H9 (cell line): ENCODE measurements at regions not wholly inside any gene's neighbourhood (a gene's known extent, or its start where the extent isn't known, plus 50 kb on each side); places are given as distances from the start of the nearest gene placed in this dataset.

Experiments
- DNase-seq: peaks from one replicate; pipeline ENCODE4 v3.0.0-alpha.2; 2017
- H2AFZ ChIP-seq: one replicate; pipeline ENCODE4 v1.6.1; 2013; ENCODE audit warnings: mild to moderate bottlenecking, low read length, control low read depth, moderate library complexity
- H2AK5ac ChIP-seq: 2 replicates; pipeline ENCODE4 v1.6.1; 2013; ENCODE audit warnings: low read length, control low read depth, mixed read lengths; ENCODE audit not compliant: insufficient read length
- H2BK120ac ChIP-seq: one replicate; pipeline ENCODE4 v1.6.1; 2013; ENCODE audit warnings: low read depth, mild to moderate bottlenecking, low read length, control low read depth, inconsistent platforms; ENCODE audit not compliant: poor library complexity, severe bottlenecking
- H2BK12ac ChIP-seq: 2 replicates; pipeline ENCODE4 v1.6.1; 2013; ENCODE audit warnings: low read length, control low read depth, mixed read lengths, low read depth; ENCODE audit not compliant: insufficient read length
- H2BK15ac ChIP-seq: 2 replicates; pipeline ENCODE4 v1.6.1; 2013; ENCODE audit warnings: low read depth, low read length, control low read depth
- H2BK20ac ChIP-seq: one replicate; pipeline ENCODE4 v1.6.1; 2013; ENCODE audit warnings: low read depth, mild to moderate bottlenecking, low read length, control low read depth, inconsistent platforms; ENCODE audit not compliant: poor library complexity, severe bottlenecking
- H2BK5ac ChIP-seq: 2 replicates; pipeline ENCODE4 v1.6.1; 2013; ENCODE audit warnings: low read length, control low read depth, mixed read lengths; ENCODE audit not compliant: insufficient read length
- H3K14ac ChIP-seq: 2 replicates; pipeline ENCODE4 v1.6.1; 2013; ENCODE audit warnings: low read length, control low read depth; ENCODE audit not compliant: insufficient read depth
- H3K18ac ChIP-seq: 2 replicates; pipeline ENCODE4 v1.6.1; 2013; ENCODE audit warnings: low read depth, mild to moderate bottlenecking, mixed read lengths, low read length, control low read depth; ENCODE audit not compliant: insufficient read length
- H3K23ac ChIP-seq: 2 replicates; pipeline ENCODE4 v1.6.1; 2013; ENCODE audit warnings: low read length, control low read depth, mixed read lengths, low read depth; ENCODE audit not compliant: insufficient read length
- H3K23me2 ChIP-seq: 2 replicates; pipeline ENCODE4 v1.6.1; 2013; ENCODE audit warnings: low read depth, mild to moderate bottlenecking, mixed read lengths, low read length, control low read depth; ENCODE audit not compliant: insufficient read length, poor library complexity, severe bottlenecking
- H3K27ac ChIP-seq: 2 replicates; pipeline ENCODE4 v1.5.1; 2013; ENCODE audit warnings: low read length, control low read depth, mixed read lengths, low read depth; ENCODE audit not compliant: insufficient read length
- H3K27me3 ChIP-seq: 2 replicates; pipeline ENCODE4 v1.6.1; 2013; ENCODE audit warnings: low read length, control low read depth, inconsistent platforms; ENCODE audit not compliant: insufficient read depth
- H3K4ac ChIP-seq: 2 replicates; pipeline ENCODE4 v1.6.1; 2013; ENCODE audit warnings: low read depth, mild to moderate bottlenecking, control low read depth, inconsistent platforms, low read length, moderate library complexity
- H3K4me1 ChIP-seq: 2 replicates; pipeline ENCODE4 v1.6.1; 2013; ENCODE audit warnings: low read length, control low read depth, inconsistent platforms; ENCODE audit not compliant: insufficient read depth
- H3K4me2 ChIP-seq: 2 replicates; pipeline ENCODE4 v1.6.1; 2013; ENCODE audit warnings: low read length, control low read depth, mixed read lengths; ENCODE audit not compliant: insufficient read length, insufficient read depth
- H3K56ac ChIP-seq: 2 replicates; pipeline ENCODE4 v1.6.1; 2013; ENCODE audit warnings: low read depth, mild to moderate bottlenecking, mixed read lengths, low read length, control low read depth; ENCODE audit not compliant: insufficient read length
- H3K79me1 ChIP-seq: 2 replicates; pipeline ENCODE4 v1.6.1; 2013; ENCODE audit warnings: low read depth, mild to moderate bottlenecking, moderate library complexity, low read length, control low read depth, inconsistent platforms; ENCODE audit not compliant: insufficient read depth, poor library complexity, severe bottlenecking
- H3K79me2 ChIP-seq: 2 replicates; pipeline ENCODE4 v1.6.1; 2013; ENCODE audit warnings: low read length, control low read depth, inconsistent platforms; ENCODE audit not compliant: insufficient read depth
- H3K9ac ChIP-seq: 2 replicates; pipeline ENCODE4 v1.6.1; 2013; ENCODE audit warnings: low read length, control low read depth, mixed read lengths; ENCODE audit not compliant: insufficient read length; ENCODE audit errors: extremely low read depth
- H3K9me3 ChIP-seq: one replicate; pipeline ENCODE4 v1.6.1; 2013; ENCODE audit warnings: low read depth, low read length, inconsistent platforms; ENCODE audit not compliant: control insufficient read depth
- H3T11ph ChIP-seq: one replicate; pipeline ENCODE4 v1.6.1; 2013; ENCODE audit warnings: mild to moderate bottlenecking, low read length, control low read depth, inconsistent platforms
- H4K20me1 ChIP-seq: one replicate; pipeline ENCODE4 v1.6.1; 2013; ENCODE audit not compliant: control insufficient read depth, insufficient read length, insufficient read depth
- H4K5ac ChIP-seq: 2 replicates; pipeline ENCODE4 v1.6.1; 2013; ENCODE audit warnings: low read depth, mild to moderate bottlenecking, mixed read lengths, low read length, control low read depth; ENCODE audit not compliant: insufficient read length
- H4K8ac ChIP-seq: replicated peaks from 2 replicates; pipeline ENCODE4 v1.6.1; 2013; ENCODE audit warnings: low read length, control low read depth, mixed read lengths, low read depth; ENCODE audit not compliant: insufficient read length
- H4K91ac ChIP-seq: 2 replicates; pipeline ENCODE4 v1.6.1; 2013; ENCODE audit warnings: low read depth, mild to moderate bottlenecking, moderate library complexity, mixed read lengths, low read length, control low read depth; ENCODE audit not compliant: insufficient read length
- H3K27ac Mint-ChIP-seq, 3 experiments: 2 replicates in 2 of 3; 3 replicates in 1 of 3; pipeline ENCODE4 v1.8.0; 2020 to 2021; ENCODE audit warnings: mixed read lengths in 3 of 3, mild to moderate bottlenecking in 1 of 3, moderate library complexity in 1 of 3
- H3K27me3 Mint-ChIP-seq: 2 replicates; pipeline ENCODE4 v1.8.0; 2021; ENCODE audit warnings: low read depth, mild to moderate bottlenecking, moderate library complexity, mixed read lengths
- H3K36me3 Mint-ChIP-seq, 3 experiments: 2 replicates in 2 of 3; 3 replicates in 1 of 3; pipeline ENCODE4 v1.8.0; 2020 to 2021; ENCODE audit warnings: low read depth in 3 of 3, mixed read lengths in 3 of 3; ENCODE audit not compliant: insufficient read depth in 1 of 3
- H3K4me1 Mint-ChIP-seq, 2 experiments: 2 replicates each; pipeline ENCODE4 v1.8.0; 2020; ENCODE audit warnings: mixed read lengths in 2 of 2
- H3K4me3 Mint-ChIP-seq, 2 experiments: 2 replicates in 1 of 2; 3 replicates in 1 of 2; pipeline ENCODE4 v1.8.0; 2020 to 2021; ENCODE audit warnings: mild to moderate bottlenecking in 2 of 2, mixed read lengths in 2 of 2, moderate library complexity in 1 of 2
- H3K9me3 Mint-ChIP-seq, 2 experiments: 2 replicates in 1 of 2; 3 replicates in 1 of 2; pipeline ENCODE4 v1.8.0; 2020; ENCODE audit warnings: mild to moderate bottlenecking in 2 of 2, mixed read lengths in 2 of 2, moderate library complexity in 1 of 2
- TF ChIP-seq, protein P1 (sequence below): fragments of 200-600 bp; sonication (generic); conservative IDR thresholded peaks from 3 replicates; pipeline ENCODE4 v1.8.0; 2021; ENCODE audit warnings: antibody characterized with exemption, mild to moderate bottlenecking

DNA sequence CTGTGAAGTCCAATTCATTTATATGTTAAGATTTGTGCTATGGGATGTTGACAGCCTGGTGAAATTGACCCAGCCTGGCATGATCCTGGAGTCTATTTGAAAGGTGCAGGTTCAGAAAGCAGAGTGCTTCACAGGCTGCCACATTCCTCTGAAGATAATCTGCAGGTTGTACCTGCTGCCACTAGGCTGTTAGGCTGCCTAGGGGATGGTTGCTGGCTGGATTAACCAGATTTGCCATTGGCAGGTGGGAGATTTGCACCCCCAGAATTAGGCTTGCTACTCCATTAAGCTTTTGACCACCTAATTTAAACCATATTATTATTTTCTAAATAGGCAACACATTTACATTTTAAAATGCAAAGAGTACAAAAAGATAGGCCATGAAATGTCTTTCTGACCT, 85.8 kb upstream of the RASGRP1 start:
- Histone ChIP-seq H3K23ac (no peak overlapping the region), H3K79me2 (no peaks in the 10 kb centered on the region), H3T11ph (no peak overlapping the region), H2AFZ (no peak overlapping the region), H4K20me1 (no peaks in the 10 kb centered on the region), H2BK20ac (no peak overlapping the region), H3K79me1 (no peaks in the 10 kb centered on the region), H3K18ac (no peak overlapping the region), H3K4ac (no peak overlapping the region), H2BK12ac (no peak overlapping the region), H3K9me3 (no peaks in the 10 kb centered on the region), H3K14ac (no peak overlapping the region), H2BK120ac (no peak overlapping the region), H2AK5ac (no peak overlapping the region), H3K9ac (no peak overlapping the region), H4K91ac (no peak overlapping the region), H3K56ac (no peak overlapping the region), H4K8ac (no peak overlapping the region), H3K27me3 (no peaks in the 10 kb centered on the region), H3K23me2 (no peaks in the 10 kb centered on the region), H3K4me2 (no peak overlapping the region), H3K27ac (no peak overlapping the region), H2BK15ac (no peak overlapping the region), H3K4me1 (no peaks in the 10 kb centered on the region; the same call in 1 of the 2 replicates), H2BK5ac (no peak overlapping the region), H4K5ac (no peak overlapping the region)
- TF ChIP-seq, protein P1, sequence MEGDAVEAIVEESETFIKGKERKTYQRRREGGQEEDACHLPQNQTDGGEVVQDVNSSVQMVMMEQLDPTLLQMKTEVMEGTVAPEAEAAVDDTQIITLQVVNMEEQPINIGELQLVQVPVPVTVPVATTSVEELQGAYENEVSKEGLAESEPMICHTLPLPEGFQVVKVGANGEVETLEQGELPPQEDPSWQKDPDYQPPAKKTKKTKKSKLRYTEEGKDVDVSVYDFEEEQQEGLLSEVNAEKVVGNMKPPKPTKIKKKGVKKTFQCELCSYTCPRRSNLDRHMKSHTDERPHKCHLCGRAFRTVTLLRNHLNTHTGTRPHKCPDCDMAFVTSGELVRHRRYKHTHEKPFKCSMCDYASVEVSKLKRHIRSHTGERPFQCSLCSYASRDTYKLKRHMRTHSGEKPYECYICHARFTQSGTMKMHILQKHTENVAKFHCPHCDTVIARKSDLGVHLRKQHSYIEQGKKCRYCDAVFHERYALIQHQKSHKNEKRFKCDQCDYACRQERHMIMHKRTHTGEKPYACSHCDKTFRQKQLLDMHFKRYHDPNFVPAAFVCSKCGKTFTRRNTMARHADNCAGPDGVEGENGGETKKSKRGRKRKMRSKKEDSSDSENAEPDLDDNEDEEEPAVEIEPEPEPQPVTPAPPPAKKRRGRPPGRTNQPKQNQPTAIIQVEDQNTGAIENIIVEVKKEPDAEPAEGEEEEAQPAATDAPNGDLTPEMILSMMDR: peak; percentile 38
- peaks cover 13 to 21% of the 10 kb centered on the region in 2 experiments for H3K4me1 Mint-ChIP-seq
- no peak overlapping the region for H3K4me3 Mint-ChIP-seq
- no peak for DNase-seq
- H3K9me3 Mint-ChIP-seq: no peaks in the 10 kb centered on the region
- no peaks in the 10 kb centered on the region for H3K36me3 Mint-ChIP-seq
- H3K27ac Mint-ChIP-seq: no peak overlapping the region
- no peaks in the 10 kb centered on the region for H3K27me3 Mint-ChIP-seq
